ENCODE measurements at regions not wholly inside any gene's neighbourhood (a gene's known extent, or its start where the extent isn't known, plus 50 kb on each side); places are given as distances from the start of the nearest gene placed in this dataset.

GRCh38 chr6:169144356-169144755, 109.3 kb downstream of the THBS2 start:
- no peak for TF ChIP-seq MAX (IDR thresholded peaks at IDR 0.05)
- TF ChIP-seq USF1 (IDR thresholded peaks at IDR 0.05), result no peak
- no peak for TF ChIP-seq TAF1 (IDR thresholded peaks at IDR 0.05; ENCODE audit: low read depth)
- no peak for TF ChIP-seq CREB1 (IDR thresholded peaks at IDR 0.05; ENCODE audit: low read depth)
- TF ChIP-seq REST (IDR thresholded peaks at IDR 0.05; ENCODE audit: low read depth), result no peak
- no peak for TF ChIP-seq EGR1 (IDR thresholded peaks at IDR 0.05)
- no peak for TF ChIP-seq YY1 (IDR thresholded peaks at IDR 0.05; ENCODE audit: low read depth)
- no peak for TF ChIP-seq TCF12 (IDR thresholded peaks at IDR 0.05; ENCODE audit: low read depth)
- TF ChIP-seq TEAD4 (IDR thresholded peaks at IDR 0.05), result no peak
- TF ChIP-seq FOXM1 (IDR thresholded peaks at IDR 0.05; ENCODE audit: borderline replicate concordance, low read depth), result no peak
- TF ChIP-seq NFIC (IDR thresholded peaks at IDR 0.05), result no peak
- no peak for TF ChIP-seq ZBTB7A (IDR thresholded peaks at IDR 0.05; ENCODE audit: low read depth)
- no peak for TF ChIP-seq CEBPB (IDR thresholded peaks at IDR 0.05)
- no peak for TF ChIP-seq EP300 (IDR thresholded peaks at IDR 0.05; ENCODE audit: borderline replicate concordance)
- TF ChIP-seq RAD21 (IDR thresholded peaks at IDR 0.05; ENCODE audit: low read depth), result no peak

- TF ChIP-seq USF1 (IDR thresholded peaks at IDR 0.05) (no peak), ZBTB7A (IDR thresholded peaks at IDR 0.05; ENCODE audit: low read depth) (no peak), EGR1 (IDR thresholded peaks at IDR 0.05) (no peak), RAD21 (IDR thresholded peaks at IDR 0.05; ENCODE audit: low read depth) (no peak), CREB1 (IDR thresholded peaks at IDR 0.05; ENCODE audit: low read depth) (no peak), MAX (IDR thresholded peaks at IDR 0.05) (no peak), TEAD4 (IDR thresholded peaks at IDR 0.05) (no peak), EP300 (IDR thresholded peaks at IDR 0.05; ENCODE audit: borderline replicate concordance) (no peak), CEBPB (IDR thresholded peaks at IDR 0.05) (no peak), TCF12 (IDR thresholded peaks at IDR 0.05; ENCODE audit: low read depth) (no peak), TAF1 (IDR thresholded peaks at IDR 0.05; ENCODE audit: low read depth) (no peak), YY1 (IDR thresholded peaks at IDR 0.05; ENCODE audit: low read depth) (no peak), NFIC (IDR thresholded peaks at IDR 0.05) (no peak), REST (IDR thresholded peaks at IDR 0.05; ENCODE audit: low read depth) (no peak), FOXM1 (IDR thresholded peaks at IDR 0.05; ENCODE audit: borderline replicate concordance, low read depth) (no peak)
These were observed 111.2 kb downstream of the THBS2 start for GRCh38 chr6:169142538-169142844.

- TF ChIP-seq USF1 (IDR thresholded peaks at IDR 0.05), result no peak
These were observed 111.7 kb downstream of the THBS2 start for GRCh38 chr6:169141671-169142537.

GRCh38 chr6:169140986-169141495, 112.6 kb downstream of the THBS2 start:
- TF ChIP-seq CEBPB (IDR thresholded peaks at IDR 0.05) (no peak), RAD21 (IDR thresholded peaks at IDR 0.05; ENCODE audit: low read depth) (no peak), USF1 (IDR thresholded peaks at IDR 0.05) (no peak), TCF12 (IDR thresholded peaks at IDR 0.05; ENCODE audit: low read depth) (no peak), MAX (IDR thresholded peaks at IDR 0.05) (no peak)
